ENCODE measurements at regions not wholly inside any gene's neighbourhood (a gene's known extent, or its start where the extent isn't known, plus 50 kb on each side); places are given as distances from the start of the nearest gene placed in this dataset.

GRCh38 chr12:124489915-124490583, 77.4 kb downstream of the NCOR2 start:
- DNase-seq (ENCODE audit: low read depth): no peak

GRCh38 chr12:124489220-124489619, 78.2 kb downstream of the NCOR2 start:
- no peak for DNase-seq (ENCODE audit: low read depth)

GRCh38 chr12:124488520-124488919, 78.9 kb downstream of the NCOR2 start:
- DNase-seq (ENCODE audit: low read depth): no peak

GRCh38 chr12:124487834-124488165, 79.6 kb downstream of the NCOR2 start:
- DNase-seq (ENCODE audit: low read depth): no peak

GRCh38 chr12:124487066-124487833, 80.2 kb downstream of the NCOR2 start:
- DNase-seq (ENCODE audit: low read depth): no peak

GRCh38 chr12:124486346-124486963, 81.0 kb downstream of the NCOR2 start:
- no peak for DNase-seq (ENCODE audit: low read depth)

- DNase-seq (ENCODE audit: low read depth): no peak
Measured at GRCh38 chr12:124485371-124485770, 82.0 kb downstream of the NCOR2 start.

GRCh38 chr12:124484526-124484953, 82.9 kb downstream of the NCOR2 start:
- no peak for DNase-seq (ENCODE audit: low read depth)

GRCh38 chr12:124484067-124484466, 83.3 kb downstream of the NCOR2 start:
- DNase-seq (ENCODE audit: low read depth): no peak

- DNase-seq (ENCODE audit: low read depth): no peak
Measured at GRCh38 chr12:124482901-124483799, 84.3 kb downstream of the NCOR2 start.

GRCh38 chr12:124482567-124482893, 84.9 kb downstream of the NCOR2 start:
- DNase-seq (ENCODE audit: low read depth): no peak

GRCh38 chr12:124481772-124482566, 85.4 kb downstream of the NCOR2 start:
- DNase-seq (ENCODE audit: low read depth): no peak

GRCh38 chr12:124481257-124481750, 86.1 kb downstream of the NCOR2 start:
- no peak for DNase-seq (ENCODE audit: low read depth)

GRCh38 chr12:124480469-124481256, 86.7 kb downstream of the NCOR2 start:
- no peak for DNase-seq (ENCODE audit: low read depth)

GRCh38 chr12:124479680-124480468, 87.5 kb downstream of the NCOR2 start:
- DNase-seq (ENCODE audit: low read depth): no peak

GRCh38 chr12:124478985-124479645, 88.3 kb downstream of the NCOR2 start:
- DNase-seq (ENCODE audit: low read depth): no peak

GRCh38 chr12:124478416-124478815, 89.0 kb downstream of the NCOR2 start:
- no peak for DNase-seq (ENCODE audit: low read depth)

GRCh38 chr12:124477107-124477915, 90.1 kb downstream of the NCOR2 start:
- DNase-seq (ENCODE audit: low read depth): no peak

All from activated gamma-delta T cell treated with anti-CD3 and anti-CD28 coated beads, Interleukin-2, amount 50 U/mL, for 16 hours (primary cell).